HG02870 (cell line): ENCODE measurements at regions not wholly inside any gene's neighbourhood (a gene's known extent, or its start where the extent isn't known, plus 50 kb on each side); places are given as distances from the start of the nearest gene placed in this dataset.

Source experiments
- ATAC-seq: cut with Tn5 transposase; IDR thresholded peaks from one replicate; pipeline ENCODE4 v1.9.1; 2021; ENCODE audit warnings: mild to moderate bottlenecking, moderate library complexity; ENCODE audit not compliant: unreplicated experiment

DNA sequence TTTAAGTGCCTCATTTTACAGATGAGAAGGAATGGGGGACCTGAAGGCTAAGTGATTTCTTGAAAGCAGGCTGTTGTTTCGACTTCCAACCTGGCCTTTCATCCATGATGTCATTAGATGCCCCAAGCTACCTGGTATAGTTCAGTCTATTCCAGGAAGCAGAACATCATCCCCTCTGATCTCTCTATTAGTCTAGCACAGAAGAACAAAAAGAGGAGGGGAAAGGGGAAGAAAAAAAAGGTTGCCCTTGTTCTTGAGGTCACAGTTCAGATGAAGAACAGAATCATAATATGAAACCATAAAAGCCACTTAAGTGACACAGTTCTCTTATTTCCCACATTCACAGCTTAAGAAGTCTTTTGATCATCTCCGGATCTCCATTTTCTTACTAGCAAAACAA lies 386.2 kb upstream of the HNRNPA3 start:
- ATAC-seq = no peak

DNA sequence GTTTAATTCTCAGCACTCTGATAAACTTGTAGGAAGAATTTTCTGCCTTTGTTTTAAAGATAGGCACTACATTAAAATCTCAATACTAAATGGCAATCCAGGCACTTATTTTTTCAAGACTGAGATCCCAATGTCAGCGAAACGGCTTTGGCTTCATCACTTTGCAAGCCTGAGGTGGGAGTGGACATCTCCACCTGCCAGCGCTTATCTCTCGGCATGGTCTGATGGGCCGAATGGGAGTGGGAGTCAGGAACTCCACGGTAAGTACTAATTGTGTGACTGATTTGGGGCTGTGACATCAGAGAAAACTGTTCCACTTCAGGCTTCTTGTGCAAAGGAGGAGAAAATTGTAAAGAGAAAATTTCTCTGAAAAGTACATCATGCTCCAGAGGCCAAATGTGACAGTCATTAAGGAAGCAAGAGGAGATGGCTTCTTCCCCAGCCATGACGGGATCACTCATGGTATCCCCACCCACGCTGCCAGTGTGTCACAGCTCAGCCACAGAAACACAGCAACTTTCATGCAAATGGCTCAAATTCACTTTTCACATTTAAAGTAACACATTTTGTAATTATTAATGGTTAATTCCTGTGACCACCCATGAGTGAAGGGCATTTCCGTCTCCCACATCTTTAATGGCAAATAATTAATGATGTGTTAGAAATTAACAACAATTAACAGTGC lies 385.5 kb upstream of the HNRNPA3 start:
- ATAC-seq = no peak

DNA sequence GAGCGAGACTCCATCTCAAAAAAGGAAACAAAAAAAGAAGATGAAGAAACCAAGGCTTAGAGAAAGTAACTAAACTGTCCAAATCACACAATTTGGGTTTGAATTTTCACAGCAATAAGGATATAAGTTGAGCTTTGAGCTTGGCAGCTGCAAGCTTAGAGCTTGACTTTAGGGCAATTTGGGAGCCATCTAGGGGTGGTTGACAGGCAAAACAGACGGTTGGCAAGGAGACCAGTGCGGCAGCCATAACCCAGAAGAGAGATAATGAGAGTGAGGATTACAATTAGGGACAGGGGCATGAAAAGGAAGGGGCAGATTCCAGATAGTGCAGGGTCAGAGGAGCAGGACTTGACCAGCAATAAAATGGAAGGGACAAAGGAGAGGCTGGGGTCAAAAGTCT lies 382.2 kb upstream of the HNRNPA3 start:
- ATAC-seq = no peak

GRCh38 chr2:176832086-176832485 lies 380.5 kb upstream of the HNRNPA3 start:
- ATAC-seq = no peak

DNA sequence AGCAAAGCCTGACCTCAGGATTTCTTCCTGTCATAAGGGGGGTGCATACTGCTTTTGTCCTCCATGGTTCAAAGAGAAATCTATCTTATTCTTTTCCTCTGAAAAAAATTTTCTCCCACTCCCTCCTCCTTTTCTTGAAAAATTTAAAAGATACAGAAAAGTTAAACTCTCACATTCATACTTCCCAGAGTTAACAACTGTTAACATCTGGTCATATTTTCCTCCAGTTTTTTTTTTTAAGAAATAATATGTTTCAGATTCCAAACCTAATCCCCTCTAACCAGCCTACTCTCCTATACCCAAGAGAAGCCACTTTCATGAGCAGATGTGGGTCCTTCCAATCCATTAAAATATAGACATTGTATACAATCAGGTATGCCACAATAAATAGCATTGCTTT lies 378.9 kb upstream of the HNRNPA3 start:
- no peak for ATAC-seq

GRCh38 chr2:176834226-176834625 lies 378.4 kb upstream of the HNRNPA3 start:
- ATAC-seq = no peak

- no peak for ATAC-seq
Measured at GRCh38 chr2:176843208-176843607, 369.4 kb upstream of the HNRNPA3 start.

GRCh38 chr2:176844461-176844860 lies 368.1 kb upstream of the HNRNPA3 start:
- no peak for ATAC-seq

- ATAC-seq = no peak
Measured at GRCh38 chr2:176845718-176846117, 366.9 kb upstream of the HNRNPA3 start.

DNA sequence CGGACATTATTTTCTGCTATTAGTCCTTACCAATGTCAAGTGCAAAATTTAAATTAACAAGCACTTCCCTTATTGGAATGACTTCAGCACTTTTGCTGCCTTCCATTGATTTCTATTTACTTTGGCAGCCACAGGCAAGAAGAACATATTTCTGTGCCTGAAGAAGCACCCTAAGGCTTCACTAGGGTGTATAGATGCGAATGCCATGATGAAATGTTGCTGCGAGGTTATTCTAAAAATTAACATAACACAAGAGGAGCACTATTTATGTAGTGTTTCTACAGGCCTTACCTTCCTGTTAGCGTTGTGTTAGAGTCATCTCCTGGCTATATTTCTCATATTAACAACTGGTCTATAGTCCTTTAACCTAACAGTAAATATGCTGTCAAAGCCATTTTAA lies 365.0 kb upstream of the HNRNPA3 start:
- no peak for ATAC-seq

- ATAC-seq = no peak
Measured at GRCh38 chr2:176848844-176849243, 363.8 kb upstream of the HNRNPA3 start.

DNA sequence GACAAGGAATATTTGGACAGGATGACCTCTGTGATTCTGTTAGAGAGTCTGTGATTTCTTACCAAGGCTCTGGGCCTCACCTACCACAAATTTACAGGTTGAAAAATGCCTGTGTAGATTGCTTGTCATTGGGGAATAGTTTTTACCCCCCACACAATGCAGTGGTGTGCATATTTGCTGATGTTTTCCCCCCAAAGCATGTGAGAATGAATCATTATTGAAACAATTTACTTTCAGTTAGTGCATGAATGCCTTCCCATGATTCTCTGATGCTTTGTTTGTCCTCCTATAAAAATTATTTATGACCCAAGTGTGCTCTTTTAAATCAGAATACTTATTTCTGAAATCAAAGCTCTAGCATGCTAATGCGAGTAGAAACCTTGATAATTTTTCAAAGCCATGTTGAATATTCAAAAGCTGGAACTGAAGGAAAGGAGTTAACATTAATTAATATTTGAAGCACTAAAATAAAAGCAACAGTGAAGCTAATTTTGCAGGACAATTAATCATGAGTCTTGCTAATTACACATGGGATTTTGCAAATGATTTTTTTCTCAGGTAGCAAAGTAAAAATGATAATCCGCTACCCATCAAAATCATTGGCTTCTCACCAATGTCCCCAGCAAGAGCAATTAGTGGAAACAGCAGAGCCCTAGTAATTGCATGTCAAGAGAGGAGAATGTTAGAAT lies 361.2 kb upstream of the HNRNPA3 start:
- ATAC-seq = no peak

DNA sequence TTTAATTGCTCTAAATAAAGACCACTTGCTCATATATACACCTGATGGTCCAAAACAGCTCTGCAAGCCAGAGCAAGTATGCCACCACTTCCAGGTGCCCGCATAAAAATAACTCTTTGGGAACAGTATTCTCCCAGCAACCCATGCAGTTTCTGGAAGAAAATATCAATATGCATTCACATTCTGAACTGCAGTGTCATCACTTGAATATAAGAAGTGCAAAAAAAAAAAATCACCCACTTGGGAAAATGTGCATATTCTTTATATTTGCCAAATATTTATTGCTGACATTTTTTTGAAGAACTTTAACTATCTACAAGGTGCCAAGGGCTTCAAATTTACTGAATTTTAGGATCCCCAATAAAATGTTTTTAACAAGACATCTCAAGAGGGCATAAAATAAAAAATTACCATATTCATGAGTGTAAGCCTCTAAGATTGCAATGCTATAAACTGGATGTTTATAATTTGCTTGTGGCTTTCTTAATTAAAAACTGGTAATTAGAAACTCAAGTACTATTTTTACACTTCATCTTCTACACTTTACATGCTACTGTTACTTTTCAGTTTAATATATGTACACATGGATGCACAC lies 360.6 kb upstream of the HNRNPA3 start:
- ATAC-seq = no peak

DNA sequence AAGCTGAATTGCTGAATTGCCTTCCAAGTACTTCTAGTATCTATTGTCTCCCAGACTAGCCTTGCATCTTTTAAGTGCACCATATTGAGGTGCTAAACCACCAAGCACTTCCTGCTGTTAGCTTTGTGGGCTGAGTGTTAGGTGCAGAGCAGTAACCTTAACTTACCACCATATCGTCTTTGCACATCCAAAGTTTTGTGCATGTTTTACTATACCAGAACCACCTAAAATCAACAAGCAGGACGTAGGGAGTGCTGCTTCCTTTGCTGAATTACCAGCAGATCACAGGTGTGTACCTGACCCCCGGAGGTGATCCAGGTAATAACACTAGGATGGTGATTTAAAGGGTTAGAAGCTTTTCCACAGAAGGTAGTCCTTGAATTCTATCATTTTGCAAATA lies 359.9 kb upstream of the HNRNPA3 start:
- ATAC-seq = no peak

- no peak for ATAC-seq
Measured at GRCh38 chr2:176854062-176854461, 358.5 kb upstream of the HNRNPA3 start.

DNA sequence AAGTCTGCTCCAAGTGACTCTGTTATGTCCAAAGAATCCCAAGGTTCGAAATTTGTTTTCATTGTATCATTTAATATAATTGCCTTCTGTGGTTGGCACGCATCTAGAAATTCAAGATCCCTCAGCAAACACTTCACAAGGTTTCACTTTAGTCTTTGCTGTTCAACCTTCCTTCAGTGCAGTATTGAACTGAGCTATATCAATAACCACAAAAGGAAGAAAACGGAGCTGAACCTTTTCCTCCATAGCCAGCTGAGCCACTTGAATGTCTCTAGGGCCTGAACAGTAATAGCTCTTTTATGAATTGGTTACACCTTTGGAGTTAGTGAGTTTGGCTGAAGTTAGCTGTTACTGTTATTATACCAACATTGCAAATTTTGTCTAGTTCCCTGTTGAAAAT lies 357.7 kb upstream of the HNRNPA3 start:
- no peak for ATAC-seq

GRCh38 chr2:176856683-176857082 lies 355.9 kb upstream of the HNRNPA3 start:
- ATAC-seq = no peak

DNA sequence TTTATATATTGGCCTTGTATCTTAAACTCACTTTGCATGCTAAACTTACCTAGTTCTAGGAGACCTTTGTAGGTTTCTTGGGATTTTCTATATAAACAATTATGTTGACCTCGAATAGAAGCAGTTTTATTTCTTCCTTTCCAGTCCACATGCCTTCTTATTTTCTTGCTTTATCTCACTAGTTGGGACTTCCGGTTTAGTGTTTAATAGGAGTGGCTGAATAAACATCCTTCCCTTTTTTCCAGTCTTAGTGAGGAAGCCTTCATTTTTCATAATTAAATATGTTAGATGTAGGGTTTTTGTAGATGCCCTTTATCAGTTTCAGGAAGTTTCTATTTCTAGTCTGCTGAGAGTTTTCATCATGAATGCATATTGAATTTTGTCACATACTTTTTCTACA lies 347.3 kb upstream of the HNRNPA3 start:
- no peak for ATAC-seq

DNA sequence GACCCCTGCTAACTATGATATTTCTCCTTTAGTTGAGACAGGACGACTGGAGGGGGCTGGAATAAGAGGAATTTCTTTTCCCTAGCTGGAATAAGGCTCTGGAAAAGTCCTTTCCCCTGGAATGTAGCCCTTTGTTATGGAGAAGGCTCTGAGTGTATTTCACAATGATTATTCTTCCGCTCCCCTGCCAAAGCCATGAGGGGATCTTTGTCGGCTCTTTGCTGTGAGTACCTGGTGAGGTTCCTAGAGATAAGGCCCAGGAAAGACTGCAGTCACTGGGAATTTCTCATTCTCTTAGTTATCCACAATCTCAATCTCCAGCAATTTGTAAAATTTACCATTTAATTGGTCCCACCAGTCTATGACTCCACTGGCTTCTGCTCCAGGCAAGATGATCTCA lies 340.2 kb upstream of the HNRNPA3 start:
- no peak for ATAC-seq

GRCh38 chr2:176873403-176873802 lies 339.2 kb upstream of the HNRNPA3 start:
- ATAC-seq = no peak

DNA sequence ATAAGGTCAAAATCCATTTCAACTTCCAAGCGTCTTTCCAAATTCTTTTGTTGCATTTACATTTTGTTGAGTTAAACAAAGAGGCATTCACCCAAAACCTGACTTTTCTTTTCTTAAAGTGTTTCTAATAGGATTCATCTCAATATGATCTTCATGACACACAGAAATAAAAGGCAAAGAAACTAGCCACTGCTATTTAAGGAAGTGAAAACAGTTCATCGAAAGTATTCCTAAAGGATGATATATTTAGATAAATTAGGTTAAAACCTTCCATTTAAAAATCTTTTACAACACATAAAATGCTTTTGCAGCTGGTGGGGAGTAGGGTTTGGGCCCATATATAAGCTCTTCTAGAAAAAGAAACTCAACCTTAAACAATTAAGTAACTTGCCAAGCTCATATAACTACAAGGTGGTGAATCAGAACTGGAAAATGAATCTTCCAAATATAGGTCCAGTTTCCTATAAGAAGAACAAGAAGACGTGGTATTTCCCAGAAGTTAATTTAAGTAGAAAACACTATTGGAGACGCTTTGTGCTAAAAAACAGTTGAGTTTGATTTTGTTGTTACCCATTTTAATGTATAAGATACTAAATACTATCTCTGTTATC lies 336.0 kb upstream of the HNRNPA3 start:
- no peak for ATAC-seq

DNA sequence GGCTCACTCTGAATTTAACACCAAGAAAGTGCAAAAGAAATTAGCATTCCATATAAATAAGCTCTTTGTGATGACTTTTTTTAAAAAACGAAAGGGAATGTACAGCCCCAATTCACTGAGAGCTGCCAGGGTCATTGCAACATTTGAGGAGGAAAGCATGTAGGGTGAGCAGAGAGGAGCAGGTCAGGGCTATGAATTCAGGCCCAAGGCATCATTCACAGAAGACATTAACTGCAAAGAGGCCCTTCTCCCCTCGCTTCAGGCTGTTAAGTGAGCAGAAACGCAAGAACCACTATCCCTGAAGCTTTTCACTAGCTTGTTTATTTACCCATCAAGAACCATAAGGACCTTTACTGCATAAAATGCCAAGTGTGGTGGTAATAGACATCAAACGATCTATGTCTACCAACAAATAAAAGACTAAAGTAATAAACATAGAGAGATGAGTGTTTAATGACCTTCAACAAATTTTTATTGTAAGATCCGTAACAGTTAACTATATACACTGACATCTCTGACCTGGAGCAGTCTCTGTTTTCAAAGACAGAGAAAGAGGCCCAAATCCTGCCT lies 333.1 kb upstream of the HNRNPA3 start:
- ATAC-seq = no peak
